ENCODE measurements at regions not wholly inside any gene's neighbourhood (a gene's known extent, or its start where the extent isn't known, plus 50 kb on each side); places are given as distances from the start of the nearest gene placed in this dataset.

GRCh38 chr5:20157089-20157488 is 169.1 kb upstream of the CDH18 start:
- POLR2A ChIA-PET (ENCODE audit: unreplicated experiment), result interaction anchor here (0.6 kb wide), 1 partner anchor 644 kb away, joined by 4 read pairs; no protein-coding TSS in a partner anchor
- H3K9ac ChIP-seq (ENCODE audit: low read length), result no peak overlapping the region

GRCh38 chr5:20145240-20145639 is 157.2 kb upstream of the CDH18 start:
- no peak overlapping the region for H3K9ac ChIP-seq (ENCODE audit: low read length)
- no peaks in the 10 kb centered on the region for H3K9me3 ChIP-seq (ENCODE audit: low read length)
- H4K20me1 ChIP-seq (ENCODE audit: low read length), result no peaks in the 10 kb centered on the region; the same call in 1 of the 2 replicates
- no peak overlapping the region for H3K4me3 ChIP-seq (ENCODE audit: low read length)
- DNase-seq (peak; percentile 72), ATAC-seq (peak; percentile 76)
- H3K27ac ChIP-seq (ENCODE audit: low read length), result no peak overlapping the region
- no peaks in the 10 kb centered on the region for H3K36me3 ChIP-seq (ENCODE audit: low read depth, low read length)
- peak overlapping the region; percentile 29; the same call in 1 of the 2 replicates for H3K4me2 ChIP-seq (ENCODE audit: low read length)
- no peaks in the 10 kb centered on the region for H3K27me3 ChIP-seq (ENCODE audit: low read length)
- TF ChIP-seq EZH2 (IDR thresholded peaks at IDR 0.05; ENCODE audit: low read length, unreplicated experiment), result no peak
- no peak for TF ChIP-seq CTCF (conservative IDR thresholded peaks at IDR 0.05; ENCODE audit: low read depth, low read length)
- TF ChIP-seq EZH2phosphoT487 (IDR thresholded peaks at IDR 0.05; ENCODE audit: borderline replicate concordance, low read length), result no peak
- no peaks in the 10 kb centered on the region for H3K9me2 ChIP-seq (replicated peaks; ENCODE audit: low read length)
- H3F3A ChIP-seq (ENCODE audit: low read length, unreplicated experiment), result no peaks in the 10 kb centered on the region
- CTCF ChIA-PET, result no interaction called here
- intact Hi-C loops (cut with micrococcal nuclease), result no loop called here
- BruUV-seq (replicated peaks), result no TSS peak
- peaks cover 9% of the 10 kb centered on the region for H3K4me1 ChIP-seq (ENCODE audit: insufficient read depth, low read length)
- H2AFZ ChIP-seq (ENCODE audit: low read length), result no peak overlapping the region
- no peaks in the 10 kb centered on the region for H3K79me2 ChIP-seq (ENCODE audit: low read length)
- POLR2A ChIA-PET (ENCODE audit: unreplicated experiment), result no interaction called here

More at GRCh38 chr5:20157089-20157488, 169.1 kb upstream of the CDH18 start:
- Histone ChIP-seq H3K4me2 (ENCODE audit: low read length) (no peak overlapping the region), H3K4me1 (ENCODE audit: insufficient read depth, low read length) (no peaks in the 10 kb centered on the region), H3K9me3 (ENCODE audit: low read length) (no peaks in the 10 kb centered on the region), H3K9me2 (replicated peaks; ENCODE audit: low read length) (no peaks in the 10 kb centered on the region), H4K20me1 (ENCODE audit: low read length) (no peaks in the 10 kb centered on the region), H3K36me3 (ENCODE audit: low read depth, low read length) (no peaks in the 10 kb centered on the region), H3K79me2 (ENCODE audit: low read length) (no peaks in the 10 kb centered on the region), H3K27me3 (ENCODE audit: low read length) (no peaks in the 10 kb centered on the region), H3F3A (ENCODE audit: low read length, unreplicated experiment) (no peaks in the 10 kb centered on the region), H2AFZ (ENCODE audit: low read length) (no peak overlapping the region), H3K27ac (ENCODE audit: low read length) (no peak overlapping the region), H3K4me3 (ENCODE audit: low read length) (no peak overlapping the region)
- ATAC-seq (no peak), DNase-seq (no peak)
- intact Hi-C loops (cut with micrococcal nuclease), result no loop called here
- CTCF ChIA-PET, result no interaction called here
- TF ChIP-seq CTCF (conservative IDR thresholded peaks at IDR 0.05; ENCODE audit: low read depth, low read length) (no peak), EZH2 (IDR thresholded peaks at IDR 0.05; ENCODE audit: low read length, unreplicated experiment) (no peak)
- no TSS peak for BruUV-seq (replicated peaks)

GRCh38 chr5:20129501-20129900 is 141.5 kb upstream of the CDH18 start:
- H3K9ac ChIP-seq (ENCODE audit: low read length), result no peak overlapping the region
- H2AFZ ChIP-seq (ENCODE audit: low read length), result no peak overlapping the region
- DNase-seq, result no peak
- peak; percentile 42; the same call in 1 of the 2 replicates for ATAC-seq
- no peaks in the 10 kb centered on the region for H4K20me1 ChIP-seq (ENCODE audit: low read length)
- no peaks in the 10 kb centered on the region for H3F3A ChIP-seq (ENCODE audit: low read length, unreplicated experiment)
- intact Hi-C loops (cut with micrococcal nuclease), result no loop called here
- no TSS peak for BruUV-seq (replicated peaks)
- no peak overlapping the region for H3K4me2 ChIP-seq (ENCODE audit: low read length)
- no peak overlapping the region for H3K27ac ChIP-seq (ENCODE audit: low read length)
- H3K79me2 ChIP-seq (ENCODE audit: low read length), result no peaks in the 10 kb centered on the region
- H3K27me3 ChIP-seq (ENCODE audit: low read length), result no peaks in the 10 kb centered on the region
- no peak for TF ChIP-seq EZH2 (IDR thresholded peaks at IDR 0.05; ENCODE audit: low read length, unreplicated experiment)
- TF ChIP-seq CTCF (conservative IDR thresholded peaks at IDR 0.05; ENCODE audit: low read depth, low read length), result no peak
- no peak for TF ChIP-seq EZH2phosphoT487 (IDR thresholded peaks at IDR 0.05; ENCODE audit: borderline replicate concordance, low read length)
- H3K36me3 ChIP-seq (ENCODE audit: low read depth, low read length), result no peaks in the 10 kb centered on the region
- H3K4me3 ChIP-seq (ENCODE audit: low read length), result no peak overlapping the region
- ChIA-PET CTCF (interaction anchor here (0.6 kb wide), 1 partner anchor 59 kb away, joined by 3 read pairs; no protein-coding TSS in a partner anchor), POLR2A (ENCODE audit: unreplicated experiment) (no interaction called here)
- H3K9me2 ChIP-seq (replicated peaks; ENCODE audit: low read length), result no peaks in the 10 kb centered on the region
- no peaks in the 10 kb centered on the region for H3K9me3 ChIP-seq (ENCODE audit: low read length)
- no peaks in the 10 kb centered on the region for H3K4me1 ChIP-seq (ENCODE audit: insufficient read depth, low read length)
